Panc1 (cell line): ENCODE measurements at regions not wholly inside any gene's neighbourhood (a gene's known extent, or its start where the extent isn't known, plus 50 kb on each side); places are given as distances from the start of the nearest gene placed in this dataset.

Experiments used
- POLR2AphosphoS5 ChIP-seq: IDR thresholded peaks from 2 replicates; pipeline ENCODE4 v1.6.1; 2012; ENCODE audit warnings: mild to moderate bottlenecking, low read depth, low read length, moderate library complexity
- TF ChIP-seq, protein P1 (sequence below), 2 experiments: IDR thresholded peaks; 2 replicates each; pipeline ENCODE4 v1.6.1; 2011 to 2012; ENCODE audit warnings: low read depth in 2 of 2, control low read depth in 1 of 2, low read length in 1 of 2, mild to moderate bottlenecking in 1 of 2, moderate library complexity in 1 of 2; ENCODE audit not compliant: insufficient read depth in 1 of 2
- TF ChIP-seq, protein P2 (sequence below): fragments of 450-650 bp; IDR thresholded peaks from 2 replicates; pipeline ENCODE4 v1.5.1; 2017; ENCODE audit warnings: mild to moderate bottlenecking

DNA sequence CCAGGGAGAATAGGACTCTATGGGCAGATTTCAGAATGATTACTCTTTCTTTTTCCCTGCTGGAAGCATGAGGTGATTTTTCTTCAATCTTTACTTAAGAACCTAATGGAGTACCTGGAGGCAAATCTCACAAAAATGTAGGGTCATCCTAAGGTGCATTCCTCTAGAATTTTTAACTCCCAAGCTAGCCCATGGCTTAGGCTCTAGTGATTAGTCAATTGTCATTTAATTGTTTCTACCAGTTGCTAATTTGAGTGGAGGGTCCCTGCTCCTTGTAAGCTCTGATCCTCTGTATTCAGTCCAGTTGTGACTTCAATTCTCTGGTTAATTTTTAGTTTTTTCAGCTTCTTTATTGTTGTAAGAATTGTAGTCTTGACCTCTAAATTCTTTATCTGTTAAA lies 467.0 kb downstream of the HTR1A start:
- TF ChIP-seq, protein P1, sequence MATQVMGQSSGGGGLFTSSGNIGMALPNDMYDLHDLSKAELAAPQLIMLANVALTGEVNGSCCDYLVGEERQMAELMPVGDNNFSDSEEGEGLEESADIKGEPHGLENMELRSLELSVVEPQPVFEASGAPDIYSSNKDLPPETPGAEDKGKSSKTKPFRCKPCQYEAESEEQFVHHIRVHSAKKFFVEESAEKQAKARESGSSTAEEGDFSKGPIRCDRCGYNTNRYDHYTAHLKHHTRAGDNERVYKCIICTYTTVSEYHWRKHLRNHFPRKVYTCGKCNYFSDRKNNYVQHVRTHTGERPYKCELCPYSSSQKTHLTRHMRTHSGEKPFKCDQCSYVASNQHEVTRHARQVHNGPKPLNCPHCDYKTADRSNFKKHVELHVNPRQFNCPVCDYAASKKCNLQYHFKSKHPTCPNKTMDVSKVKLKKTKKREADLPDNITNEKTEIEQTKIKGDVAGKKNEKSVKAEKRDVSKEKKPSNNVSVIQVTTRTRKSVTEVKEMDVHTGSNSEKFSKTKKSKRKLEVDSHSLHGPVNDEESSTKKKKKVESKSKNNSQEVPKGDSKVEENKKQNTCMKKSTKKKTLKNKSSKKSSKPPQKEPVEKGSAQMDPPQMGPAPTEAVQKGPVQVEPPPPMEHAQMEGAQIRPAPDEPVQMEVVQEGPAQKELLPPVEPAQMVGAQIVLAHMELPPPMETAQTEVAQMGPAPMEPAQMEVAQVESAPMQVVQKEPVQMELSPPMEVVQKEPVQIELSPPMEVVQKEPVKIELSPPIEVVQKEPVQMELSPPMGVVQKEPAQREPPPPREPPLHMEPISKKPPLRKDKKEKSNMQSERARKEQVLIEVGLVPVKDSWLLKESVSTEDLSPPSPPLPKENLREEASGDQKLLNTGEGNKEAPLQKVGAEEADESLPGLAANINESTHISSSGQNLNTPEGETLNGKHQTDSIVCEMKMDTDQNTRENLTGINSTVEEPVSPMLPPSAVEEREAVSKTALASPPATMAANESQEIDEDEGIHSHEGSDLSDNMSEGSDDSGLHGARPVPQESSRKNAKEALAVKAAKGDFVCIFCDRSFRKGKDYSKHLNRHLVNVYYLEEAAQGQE (IDR thresholded peaks at IDR 0.05; ENCODE audit: insufficient read depth in 1 of 2, low read depth in 2 of 2, low read length in 1 of 2), result no peak
- TF ChIP-seq, protein P2, sequence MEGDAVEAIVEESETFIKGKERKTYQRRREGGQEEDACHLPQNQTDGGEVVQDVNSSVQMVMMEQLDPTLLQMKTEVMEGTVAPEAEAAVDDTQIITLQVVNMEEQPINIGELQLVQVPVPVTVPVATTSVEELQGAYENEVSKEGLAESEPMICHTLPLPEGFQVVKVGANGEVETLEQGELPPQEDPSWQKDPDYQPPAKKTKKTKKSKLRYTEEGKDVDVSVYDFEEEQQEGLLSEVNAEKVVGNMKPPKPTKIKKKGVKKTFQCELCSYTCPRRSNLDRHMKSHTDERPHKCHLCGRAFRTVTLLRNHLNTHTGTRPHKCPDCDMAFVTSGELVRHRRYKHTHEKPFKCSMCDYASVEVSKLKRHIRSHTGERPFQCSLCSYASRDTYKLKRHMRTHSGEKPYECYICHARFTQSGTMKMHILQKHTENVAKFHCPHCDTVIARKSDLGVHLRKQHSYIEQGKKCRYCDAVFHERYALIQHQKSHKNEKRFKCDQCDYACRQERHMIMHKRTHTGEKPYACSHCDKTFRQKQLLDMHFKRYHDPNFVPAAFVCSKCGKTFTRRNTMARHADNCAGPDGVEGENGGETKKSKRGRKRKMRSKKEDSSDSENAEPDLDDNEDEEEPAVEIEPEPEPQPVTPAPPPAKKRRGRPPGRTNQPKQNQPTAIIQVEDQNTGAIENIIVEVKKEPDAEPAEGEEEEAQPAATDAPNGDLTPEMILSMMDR, result no peak
- TF ChIP-seq POLR2AphosphoS5, result no peak
